ENCODE measurements at regions not wholly inside any gene's neighbourhood (a gene's known extent, or its start where the extent isn't known, plus 50 kb on each side); places are given as distances from the start of the nearest gene placed in this dataset.

DNA sequence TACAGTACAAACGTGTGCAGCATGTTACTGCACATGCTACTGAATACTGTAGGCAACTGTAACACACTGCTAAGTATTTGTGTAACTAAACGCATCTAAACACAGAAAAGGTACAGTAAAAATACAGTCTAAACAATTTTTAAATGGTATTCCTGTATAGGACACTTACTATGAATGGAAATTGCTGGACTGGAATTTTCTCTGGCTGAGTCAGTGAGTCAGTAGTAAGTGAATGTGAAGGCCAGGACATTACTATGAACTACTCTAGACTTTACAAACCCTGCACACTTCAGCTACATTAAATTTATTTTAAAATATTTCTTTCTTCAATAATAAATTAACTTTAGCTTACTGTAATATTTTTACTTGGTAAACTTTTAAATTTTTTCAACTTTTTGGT is 225.0 kb upstream of the TENT5A start:
- 85% methylated on average over 2 of the region's 2 CpGs for WGBS
- intact Hi-C loops (cut with DNase I) = no loop called here
- Histone ChIP-seq H3K9me3 (peaks cover 0 to 7% (median 3%) of the 10 kb centered on the region in 4 donors), H3K4me3 (no peak overlapping the region), H3K4me1 (peaks cover 0 to 7% (median 0%) of the 10 kb centered on the region in 4 donors), H3K27ac (replicated peaks in 1 of 4) (no peak overlapping the region), H3K36me3 (no peaks in the 10 kb centered on the region), H3K27me3 (no peaks in the 10 kb centered on the region)
- no peak for TF ChIP-seq POLR2AphosphoS5 (IDR thresholded peaks at IDR 0.05)
- no peak for TF ChIP-seq EP300 (IDR thresholded peaks at IDR 0.05)
- TF ChIP-seq, protein P1, sequence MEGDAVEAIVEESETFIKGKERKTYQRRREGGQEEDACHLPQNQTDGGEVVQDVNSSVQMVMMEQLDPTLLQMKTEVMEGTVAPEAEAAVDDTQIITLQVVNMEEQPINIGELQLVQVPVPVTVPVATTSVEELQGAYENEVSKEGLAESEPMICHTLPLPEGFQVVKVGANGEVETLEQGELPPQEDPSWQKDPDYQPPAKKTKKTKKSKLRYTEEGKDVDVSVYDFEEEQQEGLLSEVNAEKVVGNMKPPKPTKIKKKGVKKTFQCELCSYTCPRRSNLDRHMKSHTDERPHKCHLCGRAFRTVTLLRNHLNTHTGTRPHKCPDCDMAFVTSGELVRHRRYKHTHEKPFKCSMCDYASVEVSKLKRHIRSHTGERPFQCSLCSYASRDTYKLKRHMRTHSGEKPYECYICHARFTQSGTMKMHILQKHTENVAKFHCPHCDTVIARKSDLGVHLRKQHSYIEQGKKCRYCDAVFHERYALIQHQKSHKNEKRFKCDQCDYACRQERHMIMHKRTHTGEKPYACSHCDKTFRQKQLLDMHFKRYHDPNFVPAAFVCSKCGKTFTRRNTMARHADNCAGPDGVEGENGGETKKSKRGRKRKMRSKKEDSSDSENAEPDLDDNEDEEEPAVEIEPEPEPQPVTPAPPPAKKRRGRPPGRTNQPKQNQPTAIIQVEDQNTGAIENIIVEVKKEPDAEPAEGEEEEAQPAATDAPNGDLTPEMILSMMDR (IDR thresholded peaks at IDR 0.05) = no peak
- TF ChIP-seq POLR2A (IDR thresholded peaks at IDR 0.05; ENCODE audit: low read depth) = no peak
- no peak for DNase-seq (ENCODE audit: extremely low spot score)

DNA sequence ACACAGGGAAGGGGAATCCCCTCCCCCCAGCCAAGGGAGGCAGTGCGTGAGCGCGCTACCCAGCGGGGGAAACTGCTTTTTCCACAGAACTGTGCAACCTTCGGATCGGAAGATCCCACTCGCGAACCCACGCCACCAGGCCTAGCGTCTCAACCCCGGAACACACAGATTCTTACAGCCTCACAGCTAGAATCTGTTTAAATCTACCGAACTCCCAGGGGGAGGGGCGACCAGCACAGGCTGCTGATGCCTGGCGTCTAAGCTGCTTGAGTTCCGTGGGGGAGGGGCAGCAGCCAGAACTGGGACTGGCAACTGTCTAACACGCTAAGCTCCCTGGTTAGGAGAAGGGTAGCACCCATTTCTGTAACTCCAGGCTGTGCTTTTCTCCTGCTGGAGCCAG is 217.3 kb upstream of the TENT5A start:
- Histone ChIP-seq H3K36me3 (no peaks in the 10 kb centered on the region), H3K9me3 (peaks cover 0 to 5% (median 0%) of the 10 kb centered on the region in 4 donors), H3K27ac (replicated peaks in 1 of 4) (no peak overlapping the region), H3K27me3 (no peaks in the 10 kb centered on the region), H3K4me3 (no peak overlapping the region), H3K4me1 (no peaks in the 10 kb centered on the region)
- TF ChIP-seq, protein P1 (IDR thresholded peaks at IDR 0.05) = no peak
- TF ChIP-seq EP300 (IDR thresholded peaks at IDR 0.05) (no peak), POLR2AphosphoS5 (IDR thresholded peaks at IDR 0.05) (no peak), POLR2A (IDR thresholded peaks at IDR 0.05; ENCODE audit: low read depth) (no peak)
- intact Hi-C loops (cut with DNase I) = no loop called here
- DNase-seq (ENCODE audit: extremely low spot score) = no peak
- WGBS = 90% methylated on average over 13 of the region's 16 CpGs

DNA sequence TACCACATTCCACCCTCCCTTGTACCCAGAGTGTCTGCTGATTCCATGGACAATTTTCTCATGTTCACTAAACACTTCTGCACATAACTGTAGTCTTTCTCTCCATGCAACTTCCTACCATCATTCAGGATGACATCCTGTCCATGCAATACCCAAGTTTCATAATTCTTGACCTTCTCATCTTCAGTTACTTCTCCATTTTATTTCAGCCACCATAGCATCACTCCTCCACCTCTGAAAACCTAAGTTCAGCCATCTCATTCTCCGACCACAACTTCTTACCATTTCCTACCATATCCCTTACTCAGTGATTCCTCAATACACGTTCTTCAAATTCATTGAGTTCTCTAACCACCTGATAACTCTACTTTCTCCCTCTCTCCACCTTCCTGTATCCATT is 216.5 kb upstream of the TENT5A start:
- Histone ChIP-seq H3K4me1 (no peaks in the 10 kb centered on the region), H3K27me3 (no peaks in the 10 kb centered on the region), H3K36me3 (no peaks in the 10 kb centered on the region), H3K27ac (replicated peaks in 1 of 4) (no peak overlapping the region), H3K9me3 (no peaks in the 10 kb centered on the region), H3K4me3 (no peak overlapping the region)
- intact Hi-C loops (cut with DNase I) = no loop called here
- no peak for DNase-seq (ENCODE audit: extremely low spot score)
- 77% methylated on average over 2 of the region's 2 CpGs for WGBS
- no peak for TF ChIP-seq POLR2A (IDR thresholded peaks at IDR 0.05; ENCODE audit: low read depth)
- TF ChIP-seq EP300 (IDR thresholded peaks at IDR 0.05) = no peak
- TF ChIP-seq, protein P1 (IDR thresholded peaks at IDR 0.05) = no peak
- no peak for TF ChIP-seq POLR2AphosphoS5 (IDR thresholded peaks at IDR 0.05)

DNA sequence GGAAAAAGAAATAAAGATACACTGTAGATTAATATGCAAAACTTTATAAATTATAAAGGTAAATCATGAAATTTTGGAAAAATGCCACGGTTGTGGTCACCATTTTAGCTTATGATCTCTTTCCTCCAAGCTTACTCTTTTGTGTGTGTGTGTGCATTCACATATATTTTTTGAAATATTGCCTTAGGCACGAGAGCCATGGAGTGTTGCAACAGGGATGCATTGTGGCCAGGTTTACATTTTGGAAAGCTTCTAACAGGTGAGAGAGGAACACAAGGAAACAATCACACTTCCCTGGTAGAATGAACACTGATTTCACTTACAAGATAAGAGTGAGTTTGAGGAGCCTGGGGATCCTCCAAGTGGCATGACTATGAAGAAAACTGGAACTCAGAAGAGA is 214.5 kb upstream of the TENT5A start:
- DNase-seq (ENCODE audit: extremely low spot score) = no peak
- 69% methylated on average over 2 of the region's 2 CpGs for WGBS
- no peaks in the 10 kb centered on the region for H3K4me1 ChIP-seq
- H3K4me3 ChIP-seq = no peak overlapping the region
- H3K36me3 ChIP-seq = no peaks in the 10 kb centered on the region
- TF ChIP-seq, protein P1 (IDR thresholded peaks at IDR 0.05) = no peak
- no peak for TF ChIP-seq POLR2A (IDR thresholded peaks at IDR 0.05; ENCODE audit: low read depth)
- no peak for TF ChIP-seq POLR2AphosphoS5 (IDR thresholded peaks at IDR 0.05)
- TF ChIP-seq EP300 (IDR thresholded peaks at IDR 0.05) = no peak
- H3K27ac ChIP-seq (replicated peaks in 1 of 4) = no peak overlapping the region
- H3K27me3 ChIP-seq = no peaks in the 10 kb centered on the region
- H3K9me3 ChIP-seq = no peaks in the 10 kb centered on the region
- intact Hi-C loops (cut with DNase I) = no loop called here

DNA sequence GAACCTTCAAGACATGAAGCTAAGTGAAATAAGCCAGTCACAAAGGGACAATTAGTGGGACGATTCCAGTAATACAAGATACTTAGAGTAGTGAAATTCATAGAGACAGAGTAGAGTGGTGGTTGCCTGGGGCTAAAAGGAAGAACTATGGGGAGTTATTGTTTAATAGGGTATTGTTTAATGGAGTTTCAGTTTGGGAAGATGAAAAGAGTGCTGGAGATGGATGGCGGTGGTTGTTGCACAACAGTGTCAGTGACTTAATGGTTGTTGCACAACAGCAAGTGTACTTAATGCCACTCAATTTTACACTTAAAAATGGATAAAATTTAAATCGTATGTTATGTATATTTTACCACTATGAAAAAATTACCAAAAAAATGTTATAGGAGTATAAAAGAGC is 209.7 kb upstream of the TENT5A start:
- 91% methylated on average over 3 of the region's 3 CpGs for WGBS
- Histone ChIP-seq H3K9me3 (peaks cover 0 to 7% (median 2%) of the 10 kb centered on the region in 4 donors), H3K4me3 (no peak overlapping the region), H3K36me3 (no peaks in the 10 kb centered on the region), H3K27ac (replicated peaks in 1 of 4) (no peak overlapping the region), H3K4me1 (no peaks in the 10 kb centered on the region), H3K27me3 (no peaks in the 10 kb centered on the region)
- intact Hi-C loops (cut with DNase I) = no loop called here
- DNase-seq (ENCODE audit: extremely low spot score) = no peak
- TF ChIP-seq EP300 (IDR thresholded peaks at IDR 0.05) = no peak
- TF ChIP-seq POLR2A (IDR thresholded peaks at IDR 0.05; ENCODE audit: low read depth) = no peak
- no peak for TF ChIP-seq POLR2AphosphoS5 (IDR thresholded peaks at IDR 0.05)
- TF ChIP-seq, protein P1 (IDR thresholded peaks at IDR 0.05) = no peak
